Left renal pelvis (tissue), 4 donors: ENCODE measurements at regions not wholly inside any gene's neighbourhood (a gene's known extent, or its start where the extent isn't known, plus 50 kb on each side); places are given as distances from the start of the nearest gene placed in this dataset.
A peak's percentile ranks its signal among the peaks of the same experiment; 100 is the strongest.
"Not testable (repeated sequence)": the region's sequence is repeated elsewhere in the genome, so short reads cannot be mapped to it uniquely, and the experiment has no call there.

Source experiments
- DNase-seq, 4 donors: peaks; one replicate each; pipeline ENCODE4 v3.0.0-alpha.2; 2013; ENCODE audit warnings: low read depth in 4 of 4, low spot score in 3 of 4

- DNase-seq = no peak
These were observed 106.7 kb downstream of the FAM174A start for GRCh38 chr5:100641833-100642232.

DNA sequence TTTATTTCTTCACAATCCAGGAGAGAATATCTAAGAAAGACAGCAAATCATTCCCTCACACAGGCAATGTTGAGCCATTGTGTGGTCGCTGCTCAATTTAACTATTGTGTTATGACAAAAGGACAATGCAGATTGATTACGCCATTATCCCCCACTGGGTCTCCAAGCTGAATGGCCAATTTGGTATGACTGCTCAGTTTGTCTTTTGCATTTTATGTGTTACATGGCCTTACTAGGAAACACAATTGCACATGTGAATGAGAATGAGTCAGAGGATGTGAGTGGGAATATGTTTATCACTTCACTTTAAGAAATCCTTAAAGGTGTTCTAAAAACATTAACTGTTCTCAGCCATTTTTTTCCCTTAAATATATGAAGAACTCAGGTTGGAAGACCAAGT is 108.3 kb downstream of the FAM174A start:
- DNase-seq = no peak

GRCh38 chr5:100644185-100644584 is 109.0 kb downstream of the FAM174A start:
- peak in 1 of 4 donors; percentile 16 for DNase-seq

DNA sequence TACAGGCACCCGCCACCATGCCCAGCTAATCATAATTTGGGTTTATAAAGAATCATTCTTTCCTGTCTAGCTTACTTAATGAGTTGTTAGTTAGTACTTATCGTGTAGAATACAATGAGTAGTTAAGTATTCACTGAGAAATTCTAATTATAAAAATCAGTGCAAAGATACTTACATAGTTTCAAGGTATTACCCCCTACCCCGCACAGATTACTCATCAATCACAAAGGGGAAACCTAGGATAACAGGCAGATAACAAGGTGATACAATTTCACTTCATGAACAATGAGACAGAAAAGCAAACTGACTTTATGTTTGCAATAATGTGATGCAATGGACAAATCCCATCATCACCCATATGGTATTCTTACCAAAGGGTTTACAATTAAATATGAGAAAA is 109.6 kb downstream of the FAM174A start:
- DNase-seq = no peak

GRCh38 chr5:100646011-100646410 is 110.8 kb downstream of the FAM174A start:
- no peak for DNase-seq

DNA sequence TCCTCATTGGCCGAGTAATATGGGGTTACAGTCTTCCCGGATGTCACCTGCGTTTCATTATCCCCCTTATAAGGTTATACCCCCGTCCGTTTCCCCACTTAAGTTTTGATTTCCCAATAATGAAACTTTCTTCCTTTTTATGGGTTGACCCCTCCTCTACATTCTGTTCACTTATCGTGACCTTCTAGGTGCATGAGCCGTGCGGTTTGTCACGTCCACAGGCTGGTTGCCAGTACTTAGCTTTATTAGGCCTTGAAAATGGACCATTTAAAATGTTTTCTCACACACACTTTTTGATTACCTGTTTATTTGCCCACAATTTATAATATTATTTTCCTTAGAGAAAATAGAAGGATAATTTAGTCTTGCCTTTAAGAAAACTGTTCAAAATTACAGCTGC is 111.5 kb downstream of the FAM174A start:
- no peak for DNase-seq

GRCh38 chr5:100647461-100648230 is 112.5 kb downstream of the FAM174A start:
- DNase-seq = peak; percentile 57 to 74 (median 70)

DNA sequence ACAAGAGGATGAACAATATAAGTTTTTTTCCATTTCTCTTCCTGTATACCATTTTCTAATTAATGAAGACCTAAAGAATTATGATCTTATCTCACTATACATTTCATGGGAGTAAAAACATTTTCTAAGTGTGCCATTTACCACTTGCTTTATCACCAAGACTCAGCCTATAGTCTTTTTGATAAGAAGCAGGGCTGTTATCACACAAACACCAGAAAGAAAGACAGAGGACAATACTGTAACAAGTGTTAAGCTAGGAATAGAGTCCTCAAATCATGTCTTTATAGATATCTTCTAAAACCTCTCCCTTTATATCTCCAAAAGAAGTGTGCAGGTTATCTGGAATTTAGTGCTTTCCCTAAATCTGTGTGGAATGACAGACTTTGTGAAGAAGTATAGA is 119.7 kb downstream of the FAM174A start:
- DNase-seq = no peak

GRCh38 chr5:100656771-100657170 is 121.6 kb downstream of the FAM174A start:
- DNase-seq = not testable (repeated sequence)

GRCh38 chr5:100659080-100659795 is 124.1 kb downstream of the FAM174A start:
- DNase-seq = no peak

DNA sequence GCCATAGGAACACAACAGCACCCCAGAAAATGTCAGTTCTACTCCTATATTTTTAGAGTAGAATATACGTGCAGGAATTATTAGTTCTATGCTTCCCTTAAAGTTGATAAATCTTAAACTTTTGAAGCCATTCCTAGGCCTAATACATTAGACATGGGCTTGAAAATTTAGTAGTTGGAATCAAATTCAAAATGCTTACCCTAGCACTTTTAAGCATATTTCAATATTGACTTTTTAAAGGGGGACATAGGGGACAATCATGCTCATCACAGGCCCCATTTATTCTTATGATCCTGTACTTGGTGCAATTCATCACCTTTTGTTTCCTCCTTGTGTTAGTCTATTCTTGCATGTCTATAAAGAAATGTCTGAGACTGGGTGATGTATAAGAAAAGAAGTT is 129.0 kb downstream of the FAM174A start:
- no peak for DNase-seq

GRCh38 chr5:100667161-100667630 is 132.0 kb downstream of the FAM174A start:
- DNase-seq = no peak

GRCh38 chr5:100668511-100668910 is 133.3 kb downstream of the FAM174A start:
- DNase-seq = no peak

GRCh38 chr5:100676817-100677631 is 141.8 kb downstream of the FAM174A start:
- DNase-seq = peak in 2 of 4 donors; percentile 1 to 16

DNA sequence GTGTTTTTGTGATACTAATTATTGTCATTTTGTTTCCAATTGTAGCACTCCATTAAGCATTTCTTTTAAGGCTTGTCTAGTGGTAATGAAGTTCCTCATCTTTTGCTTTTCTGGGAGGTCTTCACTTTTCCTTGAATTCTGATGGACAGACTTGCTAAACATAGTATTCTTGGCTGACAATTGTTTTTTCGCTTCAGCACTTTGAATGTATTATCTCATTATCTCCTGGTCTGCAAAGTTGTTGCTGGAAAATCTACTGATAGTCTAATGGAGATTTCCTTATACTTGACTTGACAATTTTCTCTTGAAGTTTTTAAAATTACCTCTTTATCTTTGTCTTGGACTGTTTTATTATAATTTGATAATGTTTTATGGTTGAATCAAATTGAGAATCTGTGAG is 147.5 kb downstream of the FAM174A start:
- DNase-seq = no peak

DNA sequence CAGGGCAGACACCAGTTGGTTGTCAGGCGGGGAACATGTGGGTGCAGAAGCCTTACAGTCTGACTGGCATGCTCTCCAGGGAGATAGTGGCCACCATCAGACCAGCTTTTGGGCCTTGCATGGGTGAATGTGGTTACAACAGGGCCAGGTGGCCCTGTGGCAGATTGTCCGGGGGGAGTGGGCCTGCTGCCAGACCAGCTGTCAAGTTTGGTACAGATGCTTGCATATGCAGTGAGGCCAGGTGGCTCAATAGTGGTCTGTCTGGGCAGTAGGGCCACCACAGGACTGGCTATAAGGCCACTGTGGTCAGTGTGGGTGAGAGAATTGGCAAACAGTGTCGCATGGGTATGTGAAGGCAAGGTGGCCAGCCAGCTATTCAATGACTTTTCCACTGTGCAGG is 148.7 kb downstream of the FAM174A start:
- no peak for DNase-seq

DNA sequence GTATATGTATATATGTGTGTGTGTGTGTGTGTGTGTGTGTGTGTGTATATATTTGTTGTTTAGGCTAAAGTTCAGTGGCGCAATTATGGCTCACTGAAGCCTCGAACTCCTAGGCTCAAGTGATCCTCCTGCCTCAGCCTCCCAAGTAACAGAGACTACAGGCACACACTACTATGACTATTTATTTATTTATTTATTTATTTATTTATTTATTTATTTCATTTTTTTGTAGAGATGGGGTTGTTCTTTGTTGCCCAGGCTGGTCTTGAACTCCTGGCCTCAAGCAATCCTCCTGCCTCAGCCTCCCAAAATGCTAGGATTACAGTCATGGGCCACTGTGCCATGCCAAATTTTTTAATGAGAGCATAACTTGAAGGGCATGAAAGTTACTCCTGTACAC is 149.9 kb downstream of the FAM174A start:
- DNase-seq = not testable (repeated sequence)

DNA sequence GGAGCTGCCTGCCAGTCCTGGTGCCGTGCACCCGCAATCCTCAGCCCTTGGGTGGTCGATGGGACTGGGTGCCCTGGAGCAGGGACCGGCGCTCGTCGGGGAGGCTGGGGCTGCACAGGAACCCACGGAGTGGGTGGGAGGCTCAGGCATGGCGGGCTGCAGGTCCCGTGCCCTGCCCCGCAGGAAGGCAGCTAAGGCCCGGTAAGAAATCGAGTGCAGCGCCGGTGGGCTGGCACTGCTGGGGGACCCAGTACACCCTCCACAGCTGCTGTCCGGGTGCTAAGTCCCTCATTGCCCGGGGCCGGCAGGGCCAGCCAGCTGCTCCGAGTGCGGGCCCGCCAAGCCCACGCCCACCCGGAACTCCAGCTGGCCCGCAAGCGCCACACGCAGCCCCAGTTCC is 153.7 kb downstream of the FAM174A start:
- DNase-seq = not testable (repeated sequence)

- no peak for DNase-seq
These were observed 154.9 kb downstream of the FAM174A start for GRCh38 chr5:100690036-100690560.

- no peak for DNase-seq
These were observed 155.9 kb downstream of the FAM174A start for GRCh38 chr5:100691085-100691484.

DNA sequence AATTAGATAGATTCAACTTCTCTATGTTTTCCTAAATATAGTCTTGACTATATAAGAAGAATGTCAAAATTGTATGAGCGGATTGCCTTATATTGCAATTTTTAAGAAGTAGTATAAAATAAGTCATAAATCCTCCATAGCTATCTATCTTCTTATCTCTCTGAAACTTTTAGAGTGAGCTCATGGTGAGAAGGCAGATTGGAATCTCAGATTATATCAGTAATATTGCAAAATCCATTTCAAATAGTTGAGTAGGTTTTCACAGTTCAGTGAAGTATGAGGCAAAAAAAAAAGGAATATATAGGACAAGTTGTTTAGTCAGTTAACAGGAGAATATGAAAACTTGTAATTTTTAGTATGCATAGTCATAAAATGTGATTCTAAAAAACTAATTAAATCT is 156.4 kb downstream of the FAM174A start:
- DNase-seq = no peak
